GM19438 (cell line): ENCODE measurements at regions not wholly inside any gene's neighbourhood (a gene's known extent, or its start where the extent isn't known, plus 50 kb on each side); places are given as distances from the start of the nearest gene placed in this dataset.

Experiments
- ATAC-seq: cut with Tn5 transposase; IDR thresholded peaks from one replicate; pipeline ENCODE4 v1.9.1; 2021; ENCODE audit warnings: low read depth; ENCODE audit not compliant: unreplicated experiment

DNA sequence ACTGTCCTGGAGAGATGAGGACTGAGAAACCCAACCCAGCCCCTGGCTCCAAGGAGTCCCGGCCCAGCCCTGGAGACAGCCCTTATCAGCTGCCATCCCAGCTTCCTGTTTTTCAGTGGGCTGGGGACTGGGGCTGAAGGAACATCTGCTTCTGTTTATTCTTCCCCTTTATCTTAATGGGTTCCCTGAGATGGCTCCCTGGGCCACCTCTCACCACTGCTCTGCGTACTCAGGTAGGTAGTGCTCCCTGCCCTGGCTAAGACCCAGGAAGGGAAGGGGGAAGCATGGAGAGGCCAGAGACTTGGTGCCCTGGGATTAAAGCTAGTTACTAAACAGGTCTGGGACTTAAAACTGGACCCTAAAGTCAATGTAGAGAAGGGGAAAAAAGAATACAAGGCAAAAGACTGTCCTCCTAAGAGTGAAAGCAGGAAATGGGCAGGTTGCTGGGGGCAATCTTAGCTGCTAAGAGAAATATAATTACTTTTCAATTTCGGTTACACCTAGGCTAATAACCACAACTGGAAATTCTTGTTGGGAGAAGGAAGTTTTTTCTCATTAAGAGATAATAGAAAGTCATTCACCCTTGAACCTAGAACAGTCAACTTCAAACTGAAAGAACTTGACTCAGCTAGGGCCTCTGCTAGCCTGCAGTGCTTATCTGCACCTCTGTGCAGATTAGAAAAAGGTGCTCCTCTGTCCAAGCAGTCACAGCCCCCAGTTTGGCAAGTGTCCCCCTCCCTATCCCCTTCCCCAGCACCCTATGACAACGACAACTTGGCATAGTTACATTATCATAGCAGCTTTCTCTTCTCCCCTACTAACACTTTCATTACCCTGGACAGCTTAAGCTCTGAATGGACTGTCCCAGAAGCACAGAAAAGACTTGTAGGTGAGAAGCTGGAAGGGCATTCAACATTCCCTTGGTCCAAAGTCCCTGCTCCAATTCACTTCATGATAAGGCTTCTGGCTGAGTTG is 65.6 kb upstream of the KDM7A start:
- ATAC-seq = peak; percentile 58

DNA sequence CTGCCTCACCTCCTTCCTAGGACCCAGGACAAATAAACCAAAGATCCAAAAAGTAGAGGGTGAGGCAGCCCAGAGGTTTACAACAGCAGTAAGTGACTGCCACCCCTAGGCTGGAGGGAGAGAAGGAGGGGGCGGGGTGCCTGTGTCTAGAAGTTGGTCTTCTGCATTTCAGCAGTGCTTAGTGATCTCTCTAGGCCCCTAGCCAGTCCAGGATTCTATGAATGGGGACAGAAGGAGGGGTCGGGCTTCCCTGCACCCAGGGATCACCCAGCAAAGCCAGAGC is 62.8 kb upstream of the KDM7A start:
- ATAC-seq = no peak

DNA sequence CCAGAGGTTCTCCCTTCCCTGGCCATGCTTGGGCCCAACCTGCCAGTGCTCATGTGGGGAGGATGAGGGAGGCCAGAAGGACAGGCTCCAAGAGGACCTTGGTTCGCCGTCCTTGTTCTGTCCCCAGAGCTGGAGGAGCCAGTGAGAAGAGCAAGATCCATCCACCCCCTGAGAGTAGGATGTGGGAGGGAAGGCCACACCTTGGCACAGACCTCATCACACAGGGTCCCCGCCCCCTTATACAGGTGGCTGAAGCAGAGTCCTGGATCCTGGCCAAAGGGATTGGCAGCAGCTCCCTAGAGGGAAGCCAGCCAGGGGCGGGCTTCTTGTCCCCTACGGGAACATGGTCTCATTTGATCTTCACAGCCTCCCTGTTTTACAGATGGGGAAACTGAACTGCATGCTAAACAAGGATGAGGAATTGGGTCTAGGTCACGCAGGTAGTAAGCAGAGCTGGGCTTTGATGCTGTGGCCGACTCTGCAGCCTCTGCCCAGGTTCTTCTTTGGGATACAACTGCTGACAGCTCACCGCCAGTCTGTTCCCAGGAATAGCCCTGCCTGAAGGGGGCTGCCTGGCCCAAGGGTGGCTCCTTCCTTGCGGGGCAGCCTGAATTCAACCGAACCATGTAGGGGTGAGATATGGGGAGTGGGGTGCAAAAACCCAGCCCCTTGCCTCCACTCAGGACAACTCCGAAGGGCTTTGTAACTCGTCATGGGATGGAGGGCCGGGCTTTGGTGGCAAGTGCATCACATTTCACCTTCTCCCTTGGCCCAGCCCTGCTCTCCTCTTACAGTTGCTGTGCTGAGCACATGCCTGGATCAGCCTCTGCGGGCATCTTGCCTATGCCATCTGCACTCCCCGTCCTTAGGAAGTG is 62.2 kb upstream of the KDM7A start:
- no peak for ATAC-seq

- no peak for ATAC-seq
Observed at GRCh38 chr7:140237390-140237789, 60.6 kb upstream of the KDM7A start.

- ATAC-seq = no peak
Observed at GRCh38 chr7:140236626-140237025, 59.8 kb upstream of the KDM7A start.

GRCh38 chr7:140235114-140235513 is 58.3 kb upstream of the KDM7A start:
- ATAC-seq = no peak

GRCh38 chr7:140232957-140233917 is 56.5 kb upstream of the KDM7A start:
- no peak for ATAC-seq

DNA sequence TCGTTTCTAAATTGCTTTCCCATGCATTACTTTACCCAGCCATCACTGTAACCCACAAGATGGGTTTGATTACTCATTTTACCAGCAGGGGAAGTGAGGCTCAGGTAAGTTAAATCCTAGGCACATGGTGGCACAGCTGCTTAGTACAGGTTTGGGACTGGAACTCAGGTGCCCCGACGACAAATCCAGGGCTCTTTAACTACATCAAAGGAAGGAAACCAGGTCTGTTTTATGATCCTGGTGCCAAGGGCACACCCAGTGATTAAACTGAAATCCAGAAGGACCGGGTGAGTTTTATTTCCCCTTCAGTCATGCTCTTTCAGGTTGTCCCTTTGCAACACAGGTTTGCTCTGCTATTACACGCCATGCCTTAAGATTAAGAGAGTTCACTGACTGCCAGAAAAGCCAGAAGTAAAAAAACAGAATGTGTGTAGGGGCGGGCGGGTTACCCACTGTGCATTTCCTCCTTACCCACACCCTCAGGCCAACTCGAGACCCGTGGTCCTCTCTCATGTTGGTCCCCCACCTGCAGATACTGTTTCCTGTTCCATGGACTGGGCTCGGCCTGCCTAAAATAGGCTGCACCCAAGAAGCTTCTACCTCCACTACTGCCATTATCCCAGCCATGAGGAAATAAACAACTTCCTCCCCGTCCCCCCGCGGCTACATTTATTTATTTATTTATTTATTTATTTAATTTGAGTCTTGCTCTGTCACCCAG is 55.1 kb upstream of the KDM7A start:
- ATAC-seq = no peak

DNA sequence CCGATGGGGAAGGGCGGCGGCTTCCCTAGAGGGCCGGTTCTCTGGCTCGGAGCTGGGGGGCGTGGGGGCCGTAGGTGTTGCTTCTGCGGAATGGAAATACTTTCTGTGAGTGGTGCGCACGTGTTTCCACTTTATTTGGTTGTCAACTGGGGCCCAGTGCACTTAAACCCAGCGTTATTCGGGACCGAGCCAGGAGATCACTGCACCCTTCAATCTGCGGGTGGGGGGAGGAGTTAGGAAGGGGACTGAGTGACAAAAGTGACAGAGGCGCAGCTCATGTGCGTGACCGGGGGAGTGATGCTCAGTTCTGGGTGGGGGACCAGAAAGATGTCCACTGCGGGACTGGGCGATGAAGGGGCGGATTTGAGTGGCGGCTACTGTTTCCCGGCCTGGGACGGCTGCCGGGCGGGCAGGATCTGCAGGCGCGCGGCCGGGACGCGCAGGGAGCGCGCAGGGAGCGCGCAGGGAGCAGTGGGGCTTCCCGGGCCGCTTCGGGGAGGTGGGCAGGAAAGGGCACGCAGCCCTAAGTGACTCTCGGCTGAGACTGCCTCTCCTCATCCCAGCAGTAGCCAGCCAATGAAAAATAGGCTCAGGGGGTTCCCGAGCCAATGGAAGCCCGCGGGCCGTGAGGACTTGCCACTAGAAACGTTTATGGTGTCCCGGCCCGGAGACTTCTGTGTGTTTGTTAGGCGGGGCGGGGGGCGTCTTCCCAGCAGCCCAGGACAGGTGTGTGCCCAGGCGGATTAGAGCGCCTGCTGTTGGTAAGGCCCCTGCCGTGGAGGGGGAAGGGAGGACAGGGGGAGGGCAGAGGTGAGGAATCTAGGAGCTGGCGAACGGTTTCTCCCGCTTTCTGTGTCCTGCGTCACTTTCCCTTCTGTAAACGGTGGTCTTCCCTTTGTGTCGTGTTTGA is 54.3 kb upstream of the KDM7A start:
- ATAC-seq = no peak

DNA sequence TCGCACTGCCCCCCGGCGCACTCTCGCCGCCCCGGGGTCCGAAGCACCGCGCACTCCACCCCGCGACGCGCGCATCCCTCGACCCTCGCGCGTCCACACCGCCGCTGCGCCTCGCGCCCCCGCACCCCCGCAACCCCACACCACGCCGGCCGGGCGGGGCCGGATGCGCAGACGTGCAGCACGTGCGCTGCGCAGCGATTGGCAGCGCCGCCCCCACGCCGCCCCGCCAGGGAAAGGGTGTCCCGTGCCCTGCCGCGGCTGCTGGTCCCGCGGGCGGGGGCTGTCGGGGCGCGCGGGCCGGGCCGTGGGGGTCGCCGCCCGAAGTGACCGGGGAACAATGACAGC is 53.7 kb upstream of the KDM7A start:
- ATAC-seq = no peak

DNA sequence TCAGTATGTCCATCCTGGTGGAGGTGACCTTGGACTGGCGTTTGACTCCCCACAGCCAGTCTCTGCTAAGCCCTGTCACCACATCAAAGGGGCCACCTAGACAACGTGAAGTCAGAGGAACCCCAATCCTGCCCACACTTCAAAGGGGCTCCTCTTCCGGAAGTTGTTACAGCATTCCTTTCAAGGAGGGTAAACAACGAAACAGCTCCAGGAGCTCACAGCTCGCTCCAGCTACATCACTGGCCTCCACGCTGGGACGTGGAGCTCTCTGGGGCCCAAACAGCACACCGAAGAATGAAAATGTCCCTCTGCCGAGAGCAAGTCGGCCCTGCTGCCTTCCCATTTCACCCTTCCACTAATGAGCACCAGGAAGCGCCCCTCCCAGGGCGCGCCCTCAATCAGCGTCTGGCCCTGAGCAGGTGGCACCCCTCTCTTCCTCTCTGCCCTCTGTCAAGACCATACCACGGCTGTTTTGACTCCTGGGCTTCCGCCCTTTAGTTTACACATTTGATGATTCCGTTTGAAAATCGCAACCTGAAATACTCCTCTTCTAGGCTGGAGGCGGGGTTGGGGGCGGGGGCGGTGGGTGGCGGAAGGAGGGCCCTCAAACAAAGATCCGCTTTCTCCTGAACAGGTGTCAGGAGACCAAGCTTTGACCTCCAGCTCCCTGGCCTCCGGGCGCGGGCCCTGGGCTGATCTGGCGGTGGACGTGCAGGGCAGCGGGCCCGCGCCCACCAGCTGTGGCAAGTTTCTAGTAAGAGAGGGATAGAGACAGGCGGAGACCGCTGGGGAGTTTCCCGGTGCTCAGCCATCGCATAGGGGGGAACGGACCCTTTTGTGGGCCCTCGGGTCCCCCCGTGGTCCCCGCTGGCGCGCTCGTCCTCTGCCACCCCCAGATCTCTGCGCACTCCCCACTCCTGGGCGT is 53.1 kb upstream of the KDM7A start:
- no peak for ATAC-seq

- no peak for ATAC-seq
Observed at GRCh38 chr7:140229101-140229525, 52.3 kb upstream of the KDM7A start.
